H1 (cell line): ENCODE measurements at regions not wholly inside any gene's neighbourhood (a gene's known extent, or its start where the extent isn't known, plus 50 kb on each side); places are given as distances from the start of the nearest gene placed in this dataset.

ENCODE experiments used
- CTCF ChIA-PET: fragments of 300-600 bp; sonication (Branson Sonifier 250); formaldehyde crosslinking; loops from one replicate; lab custom pipeline; 2021; ENCODE audit not compliant: partially characterized antibody; lab: Charles Lee
- POLR2A ChIA-PET: fragments of 300-600 bp; sonication (Branson Sonifier 250); formaldehyde crosslinking; loops from one replicate; lab custom pipeline; 2021; ENCODE audit warnings: inconsistent platforms; ENCODE audit not compliant: partially characterized antibody; lab: Charles Lee
- DNase-seq, 2 experiments: peaks; one replicate each; pipeline versions ENCODE4 v3.0.0 to v3.0.0-alpha.2; 2010 to 2022; ENCODE audit warnings: low spot score in 2 of 2, low read depth in 1 of 2, mixed read lengths in 1 of 2
- FAIRE-seq: peaks from 2 replicates; lab custom pipeline; 2011; peaks lifted over from hg19 to GRCh38; lab: Jason Lieb, UNC
- H2AFZ ChIP-seq: 2 replicates; pipeline ENCODE4 v1.8.1; 2012; ENCODE audit warnings: low read length, inconsistent platforms
- H2AK5ac ChIP-seq: 2 replicates; pipeline ENCODE4 v1.6.1; 2013; ENCODE audit warnings: low read depth, low read length
- H2BK120ac ChIP-seq: replicated peaks from 2 replicates; pipeline ENCODE3; 2013; ENCODE audit warnings: low read depth, low read length, inconsistent platforms
- H2BK12ac ChIP-seq: 2 replicates; pipeline ENCODE4 v1.6.1; 2013; ENCODE audit warnings: low read depth, low read length
- H2BK15ac ChIP-seq: 2 replicates; pipeline ENCODE4 v1.6.1; 2013; ENCODE audit warnings: low read length
- H2BK20ac ChIP-seq: 2 replicates; pipeline ENCODE4 v1.6.1; 2013; ENCODE audit warnings: low read length
- H2BK5ac ChIP-seq: 2 replicates; pipeline ENCODE4 v1.6.1; 2013; ENCODE audit warnings: low read depth, low read length
- H3K14ac ChIP-seq: 2 replicates; pipeline ENCODE4 v1.6.1; 2013; ENCODE audit warnings: inconsistent platforms; ENCODE audit not compliant: insufficient read length
- H3K18ac ChIP-seq: 2 replicates; pipeline ENCODE4 v1.6.1; 2013; ENCODE audit warnings: low read length; ENCODE audit errors: extremely low read depth
- H3K23ac ChIP-seq: 2 replicates; pipeline ENCODE4 v1.6.1; 2013; ENCODE audit warnings: inconsistent platforms; ENCODE audit not compliant: insufficient read length
- H3K23me2 ChIP-seq: 2 replicates; pipeline ENCODE4 v1.6.1; 2013; ENCODE audit warnings: low read depth, low read length
- H3K27ac ChIP-seq: 2 replicates; pipeline ENCODE4 v1.6.1; 2011; ENCODE audit warnings: low read depth, low read length, inconsistent platforms
- H3K27me3 ChIP-seq, 4 experiments: replicated peaks in 1 of 4; 1 replicate in 1 of 4; 2 replicates in 3 of 4; pipeline versions ENCODE4 v1.6.1 to v1.8.1; 2011 to 2013; ENCODE audit warnings: low read length in 3 of 4, mild to moderate bottlenecking in 3 of 4, inconsistent platforms in 2 of 4, mixed read lengths in 2 of 4, moderate library complexity in 1 of 4; ENCODE audit not compliant: control insufficient read depth in 3 of 4, insufficient read depth in 3 of 4; ENCODE audit errors: extremely low read depth in 1 of 4
- H3K36me3 ChIP-seq, 4 experiments: 2 replicates each; pipeline versions ENCODE4 v1.6.1 to v1.8.1; 2011 to 2013; ENCODE audit warnings: mild to moderate bottlenecking in 4 of 4, low read length in 3 of 4, moderate library complexity in 2 of 4, control low read depth in 1 of 4, inconsistent platforms in 1 of 4; ENCODE audit not compliant: insufficient read depth in 4 of 4, control insufficient read depth in 2 of 4
- H3K4ac ChIP-seq: replicated peaks from 2 replicates; pipeline ENCODE3; 2013; ENCODE audit warnings: low read length, low read depth, mixed read lengths, inconsistent platforms; ENCODE audit not compliant: insufficient read length
- H3K4me1 ChIP-seq, 4 experiments: replicated peaks in 1 of 4; 1 replicate in 1 of 4; 2 replicates in 3 of 4; pipeline versions ENCODE4 v1.6.1 to v1.8.1; 2011 to 2013; ENCODE audit warnings: low read length in 3 of 4, inconsistent platforms in 2 of 4, mixed read lengths in 1 of 4; ENCODE audit not compliant: insufficient read depth in 4 of 4, control insufficient read depth in 3 of 4
- H3K4me2 ChIP-seq, 2 experiments: 2 replicates each; pipeline versions ENCODE4 v1.6.1 to v1.8.1; 2011 to 2013; ENCODE audit warnings: low read depth in 2 of 2, low read length in 2 of 2, control low read depth in 1 of 2, inconsistent platforms in 1 of 2, mild to moderate bottlenecking in 1 of 2; ENCODE audit not compliant: insufficient read depth in 1 of 2
- H3K4me3 ChIP-seq, 4 experiments: fragments of 200-600, 300-600 bp in 1 of 4; sonication (generic), shearing (Covaris generic), sonication (Bioruptor Twin) in 1 of 4; 2 replicates each; pipeline versions ENCODE4 v1.5.1 to v1.8.1; 2011 to 2016; ENCODE audit warnings: low read length in 4 of 4, low read depth in 3 of 4, control low read depth in 2 of 4, inconsistent platforms in 2 of 4, mild to moderate bottlenecking in 2 of 4, mixed read lengths in 1 of 4, moderate library complexity in 1 of 4; ENCODE audit not compliant: insufficient read depth in 2 of 4; ENCODE audit errors: extremely low read depth in 1 of 4
- H3K56ac ChIP-seq: replicated peaks from 2 replicates; pipeline ENCODE3; 2013; ENCODE audit warnings: low read depth, mild to moderate bottlenecking, mixed read lengths, low read length, inconsistent platforms; ENCODE audit not compliant: insufficient read length
- H3K79me1 ChIP-seq: 2 replicates; pipeline ENCODE4 v1.6.1; 2013; ENCODE audit warnings: low read depth, low read length, control low read depth
- H3K79me2 ChIP-seq, 2 experiments: 2 replicates each; pipeline versions ENCODE4 v1.6.1 to v1.8.1; 2012 to 2013; ENCODE audit warnings: low read length in 2 of 2, mild to moderate bottlenecking in 2 of 2, inconsistent platforms in 1 of 2; ENCODE audit not compliant: insufficient read depth in 2 of 2, control insufficient read depth in 1 of 2
- H3K9ac ChIP-seq, 4 experiments: replicated peaks in 1 of 4; 1 replicate in 1 of 4; 2 replicates in 3 of 4; pipeline versions ENCODE4 v1.6.1 to v1.8.1; 2011 to 2013; ENCODE audit warnings: low read depth in 3 of 4, low read length in 3 of 4, control low read depth in 2 of 4, mild to moderate bottlenecking in 2 of 4, moderate library complexity in 2 of 4, inconsistent platforms in 1 of 4; ENCODE audit errors: extremely low read depth in 1 of 4
- H3K9me3 ChIP-seq, 2 experiments: 2 replicates each; pipeline versions ENCODE4 v1.6.1 to v1.8.1; 2012 to 2013; ENCODE audit warnings: mild to moderate bottlenecking in 2 of 2, moderate library complexity in 2 of 2, control low read depth in 1 of 2, inconsistent platforms in 1 of 2, low read depth in 1 of 2, low read length in 1 of 2, mixed read lengths in 1 of 2; ENCODE audit not compliant: insufficient read depth in 2 of 2
- H4K20me1 ChIP-seq, 2 experiments: replicated peaks in 1 of 2; 2 replicates each; pipeline versions ENCODE3 to v1.8.1; 2011 to 2013; ENCODE audit warnings: inconsistent platforms in 2 of 2, low read length in 2 of 2, mild to moderate bottlenecking in 1 of 2; ENCODE audit not compliant: insufficient read depth in 2 of 2, control insufficient read depth in 1 of 2
- H4K5ac ChIP-seq: 2 replicates; pipeline ENCODE4 v1.6.1; 2013; ENCODE audit warnings: low read length, low read depth, mixed read lengths, inconsistent platforms; ENCODE audit not compliant: insufficient read length
- H4K8ac ChIP-seq: 2 replicates; pipeline ENCODE4 v1.8.0; 2013; ENCODE audit warnings: mild to moderate bottlenecking, moderate library complexity, low read length, inconsistent platforms; ENCODE audit not compliant: insufficient read depth; ENCODE audit errors: extremely low read depth
- H4K91ac ChIP-seq: replicated peaks from 2 replicates; pipeline ENCODE3; 2013; ENCODE audit warnings: low read length, mixed read lengths, inconsistent platforms; ENCODE audit not compliant: insufficient read length
- JUND ChIP-seq: IDR thresholded peaks from 2 replicates; pipeline ENCODE4 v1.6.1; 2011; ENCODE audit warnings: mild to moderate bottlenecking, improper control_type of control experiment, low read length
- SP1 ChIP-seq: IDR thresholded peaks from 2 replicates; pipeline ENCODE4 v1.6.1; 2011; ENCODE audit warnings: low read depth, low read length
- WGBS, 2 experiments: shearing (Covaris generic) in 1 of 2; methylation state at CpG; one replicate each; pipeline versions ENCODE4 v1.1.6 to v1.1.7; 2013 to 2015; ENCODE audit warnings: low lambda C conversion rate in 2 of 2, mixed read lengths in 2 of 2, inconsistent platforms in 1 of 2, low coverage in 1 of 2, missing lambda C conversion rate in 1 of 2; ENCODE audit not compliant: insufficient replicate concordance in 2 of 2, insufficient coverage in 1 of 2, insufficient read length in 1 of 2; ENCODE audit errors: extremely low coverage in 1 of 2, missing lambda C conversion rate in 1 of 2; 5-methylcytosine and 5-hydroxymethylcytosine counted together

- Histone ChIP-seq H3K27ac (no peak overlapping the region), H2BK5ac (no peak overlapping the region), H2BK12ac (no peak overlapping the region), H3K9ac (no peak overlapping the region), H4K20me1 (no peaks in the 10 kb centered on the region), H4K5ac (no peak overlapping the region), H2BK20ac (no peak overlapping the region), H3K9me3 (no peaks in the 10 kb centered on the region), H3K14ac (no peak overlapping the region), H2AFZ (no peak overlapping the region), H3K79me1 (no peaks in the 10 kb centered on the region), H3K18ac (no peak overlapping the region), H3K23ac (no peak overlapping the region), H3K36me3 (no peaks in the 10 kb centered on the region), H2AK5ac (no peak overlapping the region), H3K4ac (no peak overlapping the region), H2BK15ac (no peak overlapping the region), H4K8ac (no peak overlapping the region), H3K27me3 (no peaks in the 10 kb centered on the region), H3K79me2 (no peaks in the 10 kb centered on the region), H4K91ac (no peak overlapping the region), H2BK120ac (no peak overlapping the region), H3K23me2 (no peaks in the 10 kb centered on the region), H3K4me1 (peaks cover 0 to 7% (median 2%) of the 10 kb centered on the region in 4 experiments; a peak in 2 of 7 replicates), H3K4me2 (no peak overlapping the region), H3K56ac (no peak overlapping the region), H3K4me3 (no peak overlapping the region)
- ChIA-PET POLR2A (no interaction called here), CTCF (no interaction called here)
- peak; percentile 52 for FAIRE-seq
- DNase-seq = no peak
- TF ChIP-seq JUND (peak; percentile 40; the same call in 1 of the 2 replicates), SP1 (no peak)
- WGBS, 2 experiments = 70% methylated on average over 2 of the region's 2 CpGs; no CpG with 5 or more reads in 1 of the 2 experiments
Measured at GRCh38 chr16:79805621-79806020, 205.1 kb upstream of the MAF start.
